ENCODE measurements at regions not wholly inside any gene's neighbourhood (a gene's known extent, or its start where the extent isn't known, plus 50 kb on each side); places are given as distances from the start of the nearest gene placed in this dataset.
"Not testable (repeated sequence)": the region's sequence is repeated elsewhere in the genome, so short reads cannot be mapped to it uniquely, and the experiment has no call there.

DNA sequence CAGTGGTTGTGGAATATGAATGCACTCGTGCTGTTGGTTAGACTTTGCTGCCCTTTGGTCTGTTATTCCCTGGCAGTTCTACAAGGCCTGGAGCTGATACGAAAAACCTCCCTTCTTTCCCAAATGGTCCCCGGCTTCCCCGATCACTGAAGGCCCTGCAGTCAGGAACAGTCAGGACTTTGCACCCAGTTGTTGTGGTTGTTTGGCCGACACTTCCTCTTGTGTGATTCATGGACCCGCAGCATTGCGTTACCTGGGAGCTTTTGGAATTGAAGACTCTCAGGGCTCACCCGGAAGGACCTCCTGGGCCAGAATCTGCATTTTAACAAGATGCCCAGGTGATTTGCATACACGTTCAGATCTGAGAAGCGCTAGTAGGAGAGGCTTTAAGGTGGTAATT, 106.8 kb upstream of the ZNF195 start:
- TF ChIP-seq, protein P1, sequence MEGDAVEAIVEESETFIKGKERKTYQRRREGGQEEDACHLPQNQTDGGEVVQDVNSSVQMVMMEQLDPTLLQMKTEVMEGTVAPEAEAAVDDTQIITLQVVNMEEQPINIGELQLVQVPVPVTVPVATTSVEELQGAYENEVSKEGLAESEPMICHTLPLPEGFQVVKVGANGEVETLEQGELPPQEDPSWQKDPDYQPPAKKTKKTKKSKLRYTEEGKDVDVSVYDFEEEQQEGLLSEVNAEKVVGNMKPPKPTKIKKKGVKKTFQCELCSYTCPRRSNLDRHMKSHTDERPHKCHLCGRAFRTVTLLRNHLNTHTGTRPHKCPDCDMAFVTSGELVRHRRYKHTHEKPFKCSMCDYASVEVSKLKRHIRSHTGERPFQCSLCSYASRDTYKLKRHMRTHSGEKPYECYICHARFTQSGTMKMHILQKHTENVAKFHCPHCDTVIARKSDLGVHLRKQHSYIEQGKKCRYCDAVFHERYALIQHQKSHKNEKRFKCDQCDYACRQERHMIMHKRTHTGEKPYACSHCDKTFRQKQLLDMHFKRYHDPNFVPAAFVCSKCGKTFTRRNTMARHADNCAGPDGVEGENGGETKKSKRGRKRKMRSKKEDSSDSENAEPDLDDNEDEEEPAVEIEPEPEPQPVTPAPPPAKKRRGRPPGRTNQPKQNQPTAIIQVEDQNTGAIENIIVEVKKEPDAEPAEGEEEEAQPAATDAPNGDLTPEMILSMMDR (IDR thresholded peaks at IDR 0.05; ENCODE audit: low read depth, low read length, missing input control) = not testable (repeated sequence)
- not testable (repeated sequence) for TF ChIP-seq RAD21 (IDR thresholded peaks at IDR 0.05); JUND (IDR thresholded peaks at IDR 0.05); YY1 (IDR thresholded peaks at IDR 0.05); FOXA1 (IDR thresholded peaks at IDR 0.05); EGR1 (IDR thresholded peaks at IDR 0.05; ENCODE audit: low read depth in 2 of 2); SP1 (IDR thresholded peaks at IDR 0.05); TAF1 (conservative IDR thresholded peaks at IDR 0.05); GABPA (IDR thresholded peaks at IDR 0.05 in 1 of 2, conservative IDR thresholded peaks at IDR 0.05 in 1 of 2); RXRA (IDR thresholded peaks at IDR 0.05)
- TF ChIP-seq, protein P2, sequence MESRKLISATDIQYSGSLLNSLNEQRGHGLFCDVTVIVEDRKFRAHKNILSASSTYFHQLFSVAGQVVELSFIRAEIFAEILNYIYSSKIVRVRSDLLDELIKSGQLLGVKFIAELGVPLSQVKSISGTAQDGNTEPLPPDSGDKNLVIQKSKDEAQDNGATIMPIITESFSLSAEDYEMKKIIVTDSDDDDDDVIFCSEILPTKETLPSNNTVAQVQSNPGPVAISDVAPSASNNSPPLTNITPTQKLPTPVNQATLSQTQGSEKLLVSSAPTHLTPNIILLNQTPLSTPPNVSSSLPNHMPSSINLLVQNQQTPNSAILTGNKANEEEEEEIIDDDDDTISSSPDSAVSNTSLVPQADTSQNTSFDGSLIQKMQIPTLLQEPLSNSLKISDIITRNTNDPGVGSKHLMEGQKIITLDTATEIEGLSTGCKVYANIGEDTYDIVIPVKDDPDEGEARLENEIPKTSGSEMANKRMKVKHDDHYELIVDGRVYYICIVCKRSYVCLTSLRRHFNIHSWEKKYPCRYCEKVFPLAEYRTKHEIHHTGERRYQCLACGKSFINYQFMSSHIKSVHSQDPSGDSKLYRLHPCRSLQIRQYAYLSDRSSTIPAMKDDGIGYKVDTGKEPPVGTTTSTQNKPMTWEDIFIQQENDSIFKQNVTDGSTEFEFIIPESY (IDR thresholded peaks at IDR 0.05) = not testable (repeated sequence)
- TF ChIP-seq, protein P3, sequence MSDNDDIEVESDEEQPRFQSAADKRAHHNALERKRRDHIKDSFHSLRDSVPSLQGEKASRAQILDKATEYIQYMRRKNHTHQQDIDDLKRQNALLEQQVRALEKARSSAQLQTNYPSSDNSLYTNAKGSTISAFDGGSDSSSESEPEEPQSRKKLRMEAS (IDR thresholded peaks at IDR 0.05) = not testable (repeated sequence)
- TF ChIP-seq, protein P4, sequence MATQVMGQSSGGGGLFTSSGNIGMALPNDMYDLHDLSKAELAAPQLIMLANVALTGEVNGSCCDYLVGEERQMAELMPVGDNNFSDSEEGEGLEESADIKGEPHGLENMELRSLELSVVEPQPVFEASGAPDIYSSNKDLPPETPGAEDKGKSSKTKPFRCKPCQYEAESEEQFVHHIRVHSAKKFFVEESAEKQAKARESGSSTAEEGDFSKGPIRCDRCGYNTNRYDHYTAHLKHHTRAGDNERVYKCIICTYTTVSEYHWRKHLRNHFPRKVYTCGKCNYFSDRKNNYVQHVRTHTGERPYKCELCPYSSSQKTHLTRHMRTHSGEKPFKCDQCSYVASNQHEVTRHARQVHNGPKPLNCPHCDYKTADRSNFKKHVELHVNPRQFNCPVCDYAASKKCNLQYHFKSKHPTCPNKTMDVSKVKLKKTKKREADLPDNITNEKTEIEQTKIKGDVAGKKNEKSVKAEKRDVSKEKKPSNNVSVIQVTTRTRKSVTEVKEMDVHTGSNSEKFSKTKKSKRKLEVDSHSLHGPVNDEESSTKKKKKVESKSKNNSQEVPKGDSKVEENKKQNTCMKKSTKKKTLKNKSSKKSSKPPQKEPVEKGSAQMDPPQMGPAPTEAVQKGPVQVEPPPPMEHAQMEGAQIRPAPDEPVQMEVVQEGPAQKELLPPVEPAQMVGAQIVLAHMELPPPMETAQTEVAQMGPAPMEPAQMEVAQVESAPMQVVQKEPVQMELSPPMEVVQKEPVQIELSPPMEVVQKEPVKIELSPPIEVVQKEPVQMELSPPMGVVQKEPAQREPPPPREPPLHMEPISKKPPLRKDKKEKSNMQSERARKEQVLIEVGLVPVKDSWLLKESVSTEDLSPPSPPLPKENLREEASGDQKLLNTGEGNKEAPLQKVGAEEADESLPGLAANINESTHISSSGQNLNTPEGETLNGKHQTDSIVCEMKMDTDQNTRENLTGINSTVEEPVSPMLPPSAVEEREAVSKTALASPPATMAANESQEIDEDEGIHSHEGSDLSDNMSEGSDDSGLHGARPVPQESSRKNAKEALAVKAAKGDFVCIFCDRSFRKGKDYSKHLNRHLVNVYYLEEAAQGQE (IDR thresholded peaks at IDR 0.05) = not testable (repeated sequence)
- TF ChIP-seq, protein P5, sequence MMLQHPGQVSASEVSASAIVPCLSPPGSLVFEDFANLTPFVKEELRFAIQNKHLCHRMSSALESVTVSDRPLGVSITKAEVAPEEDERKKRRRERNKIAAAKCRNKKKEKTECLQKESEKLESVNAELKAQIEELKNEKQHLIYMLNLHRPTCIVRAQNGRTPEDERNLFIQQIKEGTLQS (IDR thresholded peaks at IDR 0.05) = not testable (repeated sequence)

All from liver (tissue), 3 donors.